Stimulated activated CD4-positive, alpha-beta T cell treated with anti-CD3 and anti-CD28 coated beads, Interleukin-15, amount 100 ng/mL, for 1 hour (primary cell): ENCODE measurements at regions not wholly inside any gene's neighbourhood (a gene's known extent, or its start where the extent isn't known, plus 50 kb on each side); places are given as distances from the start of the nearest gene placed in this dataset.
"Not testable (repeated sequence)": the region's sequence is repeated elsewhere in the genome, so short reads cannot be mapped to it uniquely, and the experiment has no call there.

Experiments used
- DNase-seq, 2 donors: peaks; one replicate each; pipeline ENCODE4 v3.0.0-alpha.2; 2020; ENCODE audit warnings: low read depth in 1 of 2, low spot score in 1 of 2

- no peak for DNase-seq
These were observed 52.0 kb upstream of the CPM start for GRCh38 chr12:68984796-68985573.

- not testable (repeated sequence) for DNase-seq
These were observed 64.6 kb upstream of the CPM start for GRCh38 chr12:68997526-68997925.

DNA sequence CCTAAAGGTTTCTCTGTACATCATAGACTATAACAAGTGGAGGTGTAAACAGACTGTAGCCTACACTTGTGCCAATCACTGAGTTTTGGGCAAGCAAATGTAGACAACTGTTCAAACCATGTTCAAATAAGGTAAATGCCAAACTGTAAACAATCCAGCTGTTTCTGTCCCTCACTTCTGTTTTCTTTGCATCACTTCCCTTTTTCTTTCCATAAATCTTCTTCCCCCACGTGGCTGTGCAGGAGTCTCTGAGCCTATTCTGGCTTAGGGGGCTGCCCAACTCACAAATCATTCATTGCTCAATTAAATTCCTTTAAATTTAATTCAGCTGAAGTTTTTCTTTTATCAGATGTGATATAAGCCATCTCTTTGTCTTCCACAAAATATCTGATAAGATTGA lies 65.1 kb upstream of the CPM start:
- DNase-seq, result no peak

- DNase-seq, result no peak
These were observed 67.1 kb upstream of the CPM start for GRCh38 chr12:69000074-69000473.

- DNase-seq, result no peak
These were observed 67.7 kb upstream of the CPM start for GRCh38 chr12:69000540-69001243.

GRCh38 chr12:69001251-69001650 lies 68.3 kb upstream of the CPM start:
- no peak for DNase-seq

DNA sequence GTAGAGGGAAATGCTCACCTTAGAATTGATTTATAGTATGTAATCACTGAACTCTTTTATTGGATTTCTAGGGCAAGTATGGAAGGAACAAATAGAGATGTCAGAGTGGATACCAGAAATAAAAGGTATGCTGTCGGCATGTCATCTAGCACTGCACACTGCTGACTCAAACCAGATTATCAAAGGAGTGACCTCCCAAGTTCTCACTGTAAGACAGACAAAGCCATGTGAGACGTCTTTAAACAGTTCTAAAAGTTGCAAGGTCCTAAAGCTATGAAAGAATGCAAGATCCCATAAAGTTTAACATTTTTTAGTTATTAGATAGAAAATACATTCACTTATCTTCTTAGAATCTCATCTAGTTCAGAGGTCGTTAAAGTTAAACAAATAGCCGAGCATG lies 70.0 kb upstream of the CPM start:
- no peak for DNase-seq

DNA sequence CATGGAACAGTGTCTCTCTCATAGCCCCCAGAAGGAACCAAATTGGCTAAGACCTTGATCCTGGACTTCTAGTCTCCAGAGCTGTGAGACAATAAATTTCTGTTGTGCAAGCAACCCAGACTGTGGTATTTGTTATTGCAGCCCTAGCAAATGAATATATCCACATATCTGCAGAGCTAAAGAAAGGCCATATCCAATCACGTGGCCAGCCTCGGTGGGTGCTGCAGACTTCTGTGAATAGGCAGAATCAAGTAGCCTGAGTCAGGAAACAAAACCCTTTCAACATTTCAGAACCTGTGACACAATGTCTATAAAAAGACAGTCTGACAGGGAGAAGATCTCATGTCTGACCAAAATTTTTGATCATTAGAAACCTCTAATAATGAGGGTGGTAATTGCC lies 71.0 kb upstream of the CPM start:
- DNase-seq, result no peak

- DNase-seq, result no peak
These were observed 74.3 kb upstream of the CPM start for GRCh38 chr12:69007101-69007854.

GRCh38 chr12:69007855-69008351 lies 74.9 kb upstream of the CPM start:
- no peak for DNase-seq

- no peak for DNase-seq
These were observed 75.5 kb upstream of the CPM start for GRCh38 chr12:69008520-69008919.

- DNase-seq, result no peak
These were observed 81.1 kb upstream of the CPM start for GRCh38 chr12:69014047-69014446.

- no peak for DNase-seq
These were observed 82.0 kb upstream of the CPM start for GRCh38 chr12:69015017-69015416.

DNA sequence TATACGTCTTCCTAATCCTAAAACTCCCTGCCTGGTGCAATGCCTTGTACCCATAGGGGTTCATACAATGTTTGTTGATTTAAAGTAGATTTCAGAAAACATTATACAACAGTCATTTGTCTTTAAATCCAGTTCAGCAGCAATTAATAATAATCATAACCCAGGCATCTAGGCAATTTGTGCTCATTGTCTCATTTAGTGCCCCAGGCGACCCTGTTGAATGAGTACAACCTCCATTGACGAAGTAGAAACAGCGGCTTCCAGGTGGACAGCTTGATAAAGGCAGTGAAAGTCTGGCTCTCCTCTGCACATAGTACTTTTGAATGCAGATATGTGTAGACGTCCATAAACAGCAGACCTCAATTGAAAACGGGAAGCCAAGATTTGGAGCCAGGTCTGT lies 82.9 kb upstream of the CPM start:
- DNase-seq, result no peak

DNA sequence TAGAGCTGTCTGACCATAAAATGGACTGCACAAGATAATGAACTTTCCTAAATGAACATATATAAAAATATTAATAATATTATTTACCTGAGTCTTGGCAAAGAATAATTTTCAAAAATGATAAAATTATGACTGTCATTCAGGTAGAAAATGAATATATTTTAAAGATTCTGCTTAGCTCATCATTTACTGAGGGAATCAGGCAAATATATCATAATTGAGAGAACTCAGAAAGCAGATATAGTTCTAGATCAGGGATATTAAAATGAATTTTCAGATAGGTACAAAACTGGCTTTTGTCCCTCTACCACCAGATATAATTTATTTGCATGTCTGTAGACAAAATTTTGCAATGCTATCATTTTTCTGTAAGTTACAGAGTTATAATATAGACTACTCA lies 86.1 kb upstream of the CPM start:
- DNase-seq, result no peak

DNA sequence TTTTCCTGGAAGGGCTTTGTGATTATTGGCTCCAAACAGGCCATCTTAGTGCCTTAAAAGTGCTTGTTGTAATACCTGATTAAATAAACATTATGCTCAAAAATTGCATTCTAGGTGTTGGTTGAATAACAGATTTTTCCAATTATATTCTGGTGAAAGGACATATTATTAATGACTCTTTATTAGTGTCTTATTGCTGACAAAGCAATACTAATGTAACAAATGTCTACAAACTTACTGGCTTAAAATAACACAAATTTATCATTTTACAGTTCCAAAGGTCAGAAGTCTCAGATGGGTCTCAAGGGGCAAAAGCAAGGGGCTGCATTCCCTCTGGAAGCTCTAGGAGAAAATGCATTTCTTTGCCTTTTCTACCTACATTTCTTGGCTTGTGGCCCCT lies 86.9 kb upstream of the CPM start:
- no peak for DNase-seq

GRCh38 chr12:69022674-69023073 lies 89.7 kb upstream of the CPM start:
- no peak for DNase-seq

DNA sequence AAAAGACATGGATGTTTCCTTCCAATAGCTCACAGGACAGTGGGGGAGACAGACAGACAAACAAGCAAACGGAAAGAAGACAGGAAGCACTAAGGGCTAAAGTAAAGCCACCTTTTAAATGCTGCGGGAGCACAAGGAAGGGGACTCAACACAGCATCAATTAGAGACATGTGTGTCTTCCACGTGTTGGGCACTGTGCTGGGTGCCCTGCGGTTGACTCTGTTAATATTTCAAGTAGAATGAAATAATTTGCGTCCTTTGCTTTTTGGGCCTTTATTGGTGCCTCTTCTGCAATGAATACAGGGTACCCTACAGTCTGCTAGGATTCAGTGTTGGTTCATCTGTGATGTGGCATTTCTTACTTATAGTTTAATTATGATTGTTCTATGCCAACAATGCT lies 90.9 kb upstream of the CPM start:
- DNase-seq, result no peak

GRCh38 chr12:69024413-69024812 lies 91.4 kb upstream of the CPM start:
- DNase-seq, result no peak

- no peak for DNase-seq
These were observed 91.9 kb upstream of the CPM start for GRCh38 chr12:69024907-69025306.

DNA sequence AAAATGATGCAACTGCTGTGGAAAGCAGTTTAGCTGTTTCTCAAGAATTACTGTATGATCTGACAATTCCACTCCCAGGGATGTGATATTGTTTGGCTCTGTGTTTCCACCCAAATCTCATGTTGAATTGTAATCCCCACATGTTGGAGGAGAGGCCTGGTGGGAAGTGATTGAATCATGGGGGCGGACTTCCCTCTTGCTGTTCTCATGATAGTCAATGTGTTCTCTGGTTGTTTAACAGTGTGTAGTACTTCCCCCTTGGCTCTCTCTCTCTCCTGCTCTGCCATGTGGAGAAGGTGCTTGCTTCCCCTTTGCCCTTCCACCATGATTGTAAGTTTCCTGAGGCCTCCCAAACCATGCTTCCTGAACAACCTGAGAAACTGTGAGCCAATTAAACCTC lies 93.4 kb upstream of the CPM start:
- DNase-seq, result no peak

- DNase-seq, result no peak
These were observed 94.5 kb upstream of the CPM start for GRCh38 chr12:69027411-69027881.
